ENCODE measurements at regions not wholly inside any gene's neighbourhood (a gene's known extent, or its start where the extent isn't known, plus 50 kb on each side); places are given as distances from the start of the nearest gene placed in this dataset.

DNA sequence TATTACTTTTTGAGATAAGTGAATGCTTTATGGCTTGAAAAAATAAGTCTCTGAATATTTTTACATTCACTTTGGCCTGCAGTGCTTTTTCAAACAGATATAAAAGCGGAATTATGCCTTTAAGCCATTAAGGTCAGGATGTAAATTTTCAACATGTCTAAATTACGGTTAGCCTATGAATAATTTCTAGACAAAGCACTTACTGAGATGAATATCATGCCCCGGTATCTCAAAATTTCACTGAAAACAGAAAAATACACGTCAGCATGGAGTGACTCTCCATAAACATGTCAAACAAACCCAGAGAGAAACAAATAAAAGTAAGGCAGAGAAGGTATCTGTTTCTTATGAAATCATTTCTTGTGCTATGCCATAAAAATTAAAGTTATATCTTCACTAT is 853.9 kb downstream of the KCNT2 start:
- TF ChIP-seq ZNF622 (IDR thresholded peaks at IDR 0.05), result no peak
- TF ChIP-seq, protein P1, sequence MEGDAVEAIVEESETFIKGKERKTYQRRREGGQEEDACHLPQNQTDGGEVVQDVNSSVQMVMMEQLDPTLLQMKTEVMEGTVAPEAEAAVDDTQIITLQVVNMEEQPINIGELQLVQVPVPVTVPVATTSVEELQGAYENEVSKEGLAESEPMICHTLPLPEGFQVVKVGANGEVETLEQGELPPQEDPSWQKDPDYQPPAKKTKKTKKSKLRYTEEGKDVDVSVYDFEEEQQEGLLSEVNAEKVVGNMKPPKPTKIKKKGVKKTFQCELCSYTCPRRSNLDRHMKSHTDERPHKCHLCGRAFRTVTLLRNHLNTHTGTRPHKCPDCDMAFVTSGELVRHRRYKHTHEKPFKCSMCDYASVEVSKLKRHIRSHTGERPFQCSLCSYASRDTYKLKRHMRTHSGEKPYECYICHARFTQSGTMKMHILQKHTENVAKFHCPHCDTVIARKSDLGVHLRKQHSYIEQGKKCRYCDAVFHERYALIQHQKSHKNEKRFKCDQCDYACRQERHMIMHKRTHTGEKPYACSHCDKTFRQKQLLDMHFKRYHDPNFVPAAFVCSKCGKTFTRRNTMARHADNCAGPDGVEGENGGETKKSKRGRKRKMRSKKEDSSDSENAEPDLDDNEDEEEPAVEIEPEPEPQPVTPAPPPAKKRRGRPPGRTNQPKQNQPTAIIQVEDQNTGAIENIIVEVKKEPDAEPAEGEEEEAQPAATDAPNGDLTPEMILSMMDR (IDR thresholded peaks at IDR 0.05 in 2 of 3, conservative IDR thresholded peaks at IDR 0.05 in 1 of 3; ENCODE audit: control insufficient read depth in 2 of 3, extremely low read depth in 1 of 3, insufficient read depth in 1 of 3, low read depth in 3 of 3, low read length in 3 of 3), result no peak
